Epithelial cell of proximal tubule (primary cell): ENCODE measurements at regions not wholly inside any gene's neighbourhood (a gene's known extent, or its start where the extent isn't known, plus 50 kb on each side); places are given as distances from the start of the nearest gene placed in this dataset.

Experiments
- DNase-seq: peaks from one replicate; pipeline ENCODE4 v3.0.0-alpha.2; 2011; ENCODE audit warnings: low read depth
- H3K4me3 ChIP-seq: 2 replicates; pipeline ENCODE4 v1.5.1; 2011; ENCODE audit warnings: low read depth, mild to moderate bottlenecking, low read length
- CTCF ChIP-seq: conservative IDR thresholded peaks from 2 replicates; pipeline ENCODE4 v1.5.1; 2012; ENCODE audit warnings: low read depth, mild to moderate bottlenecking, low read length

GRCh38 chr3:135458541-135459322 lies 506.8 kb upstream of the PPP2R3A start:
- no peak for TF ChIP-seq CTCF

DNA sequence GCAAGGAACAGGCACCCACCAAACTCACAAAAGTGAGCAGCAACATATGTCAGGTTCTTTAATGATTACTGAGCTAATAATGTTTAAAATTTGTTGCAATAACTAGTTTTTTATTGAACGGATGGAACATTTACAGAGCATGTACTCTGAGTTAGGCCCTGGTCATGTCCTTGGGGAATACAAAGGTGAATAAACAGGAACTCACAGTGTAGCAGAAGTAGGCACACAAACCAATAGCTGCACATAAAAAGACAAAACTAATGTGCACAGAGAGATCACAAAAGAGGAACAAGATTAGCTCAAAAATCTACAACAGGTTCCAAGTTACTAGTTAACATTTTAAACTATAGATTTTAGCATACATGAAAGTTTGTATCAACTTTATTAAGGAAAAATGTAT lies 505.3 kb upstream of the PPP2R3A start:
- no peak overlapping the region for H3K4me3 ChIP-seq
- DNase-seq: no peak
- no peak for TF ChIP-seq CTCF

More at GRCh38 chr3:135458541-135459322, 506.8 kb upstream of the PPP2R3A start:
- H3K4me3 ChIP-seq: no peak overlapping the region
- no peak for DNase-seq

GRCh38 chr3:135471911-135472310 lies 493.6 kb upstream of the PPP2R3A start:
- no peak for TF ChIP-seq CTCF
- no peak for DNase-seq
- H3K4me3 ChIP-seq: no peak overlapping the region

- no peak for TF ChIP-seq CTCF
- no peak for DNase-seq
- H3K4me3 ChIP-seq: no peak overlapping the region
These were observed 492.1 kb upstream of the PPP2R3A start for GRCh38 chr3:135473449-135473848.

DNA sequence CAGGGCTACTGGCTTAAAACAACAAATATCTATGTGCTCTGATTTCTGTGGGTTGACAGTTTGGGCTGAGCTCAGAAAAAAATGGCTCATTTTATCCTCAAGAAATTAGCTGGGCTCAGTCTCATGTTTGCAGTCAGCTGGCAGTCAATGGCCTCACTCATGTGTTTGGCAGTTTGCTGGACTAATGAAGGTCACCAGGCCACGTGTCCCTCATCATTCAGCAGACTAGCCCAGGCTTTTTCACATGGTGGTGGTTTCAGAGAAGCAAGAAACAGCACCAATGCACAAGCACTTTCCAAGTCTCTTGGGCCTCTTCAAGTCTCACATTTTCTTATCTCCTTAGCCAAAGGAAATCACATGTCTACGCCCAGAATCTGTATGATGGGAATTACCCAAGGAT lies 478.3 kb upstream of the PPP2R3A start:
- TF ChIP-seq CTCF: no peak
- H3K4me3 ChIP-seq: no peak overlapping the region
- DNase-seq: no peak

DNA sequence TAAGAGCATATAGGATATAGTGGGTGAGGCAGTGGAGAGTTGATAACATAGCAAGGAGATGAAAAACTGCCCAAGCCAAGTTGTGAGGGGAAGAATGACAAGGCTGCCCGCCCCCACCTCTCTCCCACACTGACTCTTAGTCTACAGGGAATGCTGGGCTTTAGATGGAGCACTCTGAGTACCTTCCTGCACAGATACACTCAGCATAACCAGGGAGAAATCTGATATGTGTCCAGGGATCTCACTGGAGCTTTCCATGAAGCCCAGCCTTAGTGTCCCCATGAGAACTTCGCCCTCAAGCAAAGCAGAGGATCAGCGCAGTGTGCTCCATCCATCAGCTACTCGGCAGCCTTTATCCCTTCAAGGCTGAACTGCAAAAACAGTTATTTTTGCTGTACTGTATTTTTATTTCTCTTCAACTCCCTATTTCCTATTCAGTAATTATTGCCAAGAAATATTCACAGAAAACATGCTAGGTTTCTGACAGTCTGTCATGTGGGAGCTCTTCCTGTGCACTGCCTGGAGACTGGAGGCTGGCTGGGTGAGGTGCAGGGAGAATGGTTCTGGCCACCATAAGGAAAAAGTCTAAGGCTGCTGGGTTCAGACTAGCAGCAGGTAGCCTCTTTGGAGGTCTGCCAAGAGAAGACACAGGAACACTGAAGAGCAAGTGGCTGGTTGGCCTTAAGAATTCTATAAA lies 475.2 kb upstream of the PPP2R3A start:
- DNase-seq: no peak
- no peak overlapping the region for H3K4me3 ChIP-seq
- TF ChIP-seq CTCF: no peak
